ENCODE measurements at regions not wholly inside any gene's neighbourhood (a gene's known extent, or its start where the extent isn't known, plus 50 kb on each side); places are given as distances from the start of the nearest gene placed in this dataset.

DNA sequence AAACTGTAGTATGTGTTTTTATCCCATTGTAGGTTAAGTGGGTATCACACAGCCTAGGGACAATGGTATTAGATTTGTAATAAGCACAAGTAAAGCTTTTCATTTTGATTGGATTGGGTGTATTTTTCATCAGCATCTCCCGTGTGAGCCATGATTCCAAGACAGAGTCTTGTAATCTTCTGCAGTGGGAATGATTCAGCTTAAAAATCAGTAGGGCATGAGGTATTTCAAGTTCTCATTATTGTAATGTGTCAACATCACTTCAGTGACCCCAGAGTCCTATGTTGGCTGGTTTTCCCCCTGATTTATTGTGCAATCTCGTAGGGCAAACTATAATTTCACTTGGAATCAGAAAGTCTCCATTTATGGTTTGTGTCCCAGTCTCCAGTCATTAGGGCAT is 833.2 kb upstream of the RBFOX1 start:
- no peak for DNase-seq (ENCODE audit: low spot score)

DNA sequence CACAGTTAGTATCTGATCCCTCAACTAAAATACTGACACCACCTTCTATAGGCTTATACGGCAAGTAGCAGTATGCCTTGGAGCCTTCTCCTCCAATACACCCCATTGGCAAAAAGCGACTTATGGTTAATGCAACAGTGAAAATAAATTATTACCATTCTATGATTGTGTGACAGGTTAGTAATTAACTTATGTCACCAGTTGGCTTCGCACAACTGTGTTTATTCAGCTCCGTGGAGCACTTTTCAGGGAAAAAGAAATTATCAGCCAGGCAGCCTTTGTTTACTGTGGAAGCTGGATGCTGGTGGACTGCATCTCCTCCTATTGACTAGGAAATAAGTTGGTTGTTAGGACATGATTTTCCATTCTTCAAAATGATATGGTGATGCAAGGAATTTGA is 833.8 kb upstream of the RBFOX1 start:
- no peak for DNase-seq (ENCODE audit: low spot score)

DNA sequence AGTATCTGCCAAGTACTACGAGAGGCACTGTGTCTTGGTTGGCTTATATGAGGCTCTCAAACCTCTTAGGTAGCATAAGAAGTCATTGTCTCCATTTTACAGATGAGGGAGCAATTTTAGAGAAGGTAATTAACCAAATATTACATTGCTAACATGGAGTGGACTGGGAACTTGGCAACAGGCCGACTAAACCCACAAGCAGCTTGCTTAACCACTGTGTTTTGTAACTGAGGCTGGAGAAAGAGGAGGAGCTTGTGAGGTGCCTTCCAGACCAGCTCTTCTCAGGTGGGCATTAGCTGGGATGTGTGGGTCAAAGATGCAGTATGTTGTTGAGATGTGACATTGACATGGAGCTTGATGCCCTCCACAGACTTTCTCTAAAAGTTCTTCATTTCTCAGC is 835.6 kb upstream of the RBFOX1 start:
- no peak for DNase-seq (ENCODE audit: low spot score)

DNA sequence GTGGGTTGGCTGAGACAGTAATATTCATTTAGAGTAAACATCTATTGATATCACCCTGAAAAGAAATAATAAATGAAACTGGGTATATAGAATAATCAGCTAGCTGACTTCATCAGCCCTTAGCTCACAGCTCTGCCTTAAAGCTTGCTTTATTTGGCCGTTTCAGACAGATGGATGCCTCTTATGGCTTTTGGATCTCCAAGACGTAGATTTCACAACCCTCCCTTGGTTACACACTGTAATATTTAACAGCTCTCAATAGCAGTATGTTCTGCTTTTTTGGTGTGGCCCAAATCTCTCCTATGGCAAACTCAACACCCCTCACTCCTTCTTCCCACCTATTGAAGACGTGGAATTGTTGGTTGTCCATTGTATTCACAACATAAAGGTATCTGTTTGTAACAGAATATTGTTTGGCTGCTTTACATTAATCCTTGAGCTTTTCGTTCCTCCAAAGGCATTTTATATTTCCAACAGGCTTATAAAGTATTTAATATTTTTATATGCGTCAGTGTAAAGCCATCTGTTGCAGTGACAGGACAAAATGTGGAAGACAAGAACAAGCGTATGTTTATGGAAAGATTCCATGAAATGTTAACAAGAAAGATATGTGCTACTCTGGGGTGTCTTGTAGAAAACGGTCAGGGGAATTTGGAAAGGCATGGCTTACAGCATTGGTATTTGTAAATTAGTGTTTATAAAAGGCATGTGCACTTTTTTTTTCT is 837.0 kb upstream of the RBFOX1 start:
- no peak for DNase-seq (ENCODE audit: low spot score)

DNA sequence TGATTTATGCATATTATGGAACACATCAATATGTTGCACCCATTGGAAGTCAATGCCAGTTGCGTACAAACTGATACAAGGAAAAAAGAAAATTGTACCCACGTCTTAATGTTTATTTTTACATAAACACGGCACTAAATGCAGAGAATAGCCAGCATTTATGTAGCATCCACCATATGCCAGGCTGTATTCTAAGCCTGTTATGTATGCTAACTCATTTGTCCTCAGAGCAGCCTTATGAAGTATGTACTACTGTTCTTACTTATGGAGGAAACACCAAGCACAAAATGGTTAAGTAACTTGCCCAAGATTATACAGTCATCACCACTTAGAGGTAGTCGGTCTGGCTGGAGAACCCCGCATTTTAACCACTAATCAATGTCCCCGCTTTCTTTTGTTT is 837.9 kb upstream of the RBFOX1 start:
- DNase-seq (ENCODE audit: low spot score): no peak

DNA sequence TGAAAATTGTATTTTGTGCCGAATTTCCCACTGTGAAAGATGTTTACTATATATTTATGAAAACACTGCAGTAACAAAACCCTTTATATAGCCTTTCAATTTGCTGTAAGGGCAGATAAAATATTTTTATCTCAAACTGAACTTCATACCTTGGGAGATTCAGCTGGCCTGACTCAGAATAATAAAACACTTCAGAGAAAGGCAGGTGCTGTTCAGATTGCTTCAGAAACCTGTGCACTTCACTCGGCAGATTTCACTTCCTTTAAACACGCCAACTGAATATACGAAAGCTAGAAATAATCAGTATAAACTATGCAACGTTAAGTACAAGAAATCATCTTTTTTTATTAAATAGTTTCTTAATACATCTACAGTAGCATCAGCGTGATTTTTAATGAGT is 839.1 kb upstream of the RBFOX1 start:
- no peak for DNase-seq (ENCODE audit: low spot score)

DNA sequence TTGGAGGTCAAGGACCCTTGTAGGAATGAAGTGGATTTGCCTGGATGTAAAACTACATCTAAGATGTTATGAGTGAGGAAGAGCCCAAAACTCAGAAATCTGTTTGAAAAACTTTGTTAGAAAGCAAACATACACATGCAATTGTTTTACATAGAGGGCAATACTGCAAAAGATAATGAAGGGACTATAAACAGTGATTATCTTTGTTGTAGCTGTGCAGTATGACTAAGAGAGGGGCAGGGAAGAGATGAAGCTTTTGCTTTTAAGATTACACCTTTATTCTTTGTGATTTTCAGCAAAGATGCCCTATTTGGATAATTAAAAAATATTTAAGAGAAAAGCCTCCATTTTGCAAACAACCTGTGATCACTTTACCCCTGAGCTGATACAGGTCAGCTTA is 839.9 kb upstream of the RBFOX1 start:
- no peak for DNase-seq (ENCODE audit: low spot score)

DNA sequence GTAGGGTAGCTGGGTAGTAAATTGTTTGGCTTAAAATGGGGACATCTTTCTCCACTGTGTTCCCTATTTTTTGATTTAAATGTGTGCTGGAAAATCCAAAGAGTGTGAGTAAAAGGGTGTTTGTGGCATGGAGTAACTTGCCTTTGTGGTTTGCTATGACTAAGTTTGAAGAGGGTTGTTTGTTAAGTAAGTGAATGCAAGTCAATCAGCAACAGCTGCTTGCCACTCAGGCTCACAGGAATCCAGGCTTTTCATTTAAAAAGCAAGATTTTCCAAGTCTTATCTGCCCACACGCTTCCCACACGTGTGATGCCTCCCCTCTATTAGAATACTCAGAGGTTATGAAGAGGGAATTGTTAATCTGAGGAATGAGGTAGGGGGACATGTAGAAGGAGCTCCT is 847.7 kb upstream of the RBFOX1 start:
- no peak for DNase-seq (ENCODE audit: low spot score)

DNA sequence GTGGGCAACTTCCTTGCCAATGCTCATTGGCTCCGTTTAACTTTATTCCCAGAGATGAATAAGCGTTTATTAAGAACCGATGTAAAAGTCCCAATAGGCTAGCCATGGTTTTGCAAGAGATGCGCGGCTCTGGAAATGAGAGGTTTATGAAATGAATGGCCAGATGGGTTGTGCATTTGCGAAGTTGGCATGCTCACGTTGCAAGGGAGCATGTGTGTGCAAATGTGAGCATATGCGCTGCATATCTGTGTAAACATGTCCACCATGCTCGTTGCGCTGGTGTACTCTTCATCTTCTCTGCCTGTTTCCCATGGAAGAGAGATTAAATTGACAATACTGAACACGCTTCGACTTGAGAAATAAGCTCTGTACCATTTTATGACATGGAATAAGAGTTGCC is 848.6 kb upstream of the RBFOX1 start:
- DNase-seq (ENCODE audit: low spot score): no peak

- no peak for DNase-seq (ENCODE audit: low spot score)
Measured at GRCh38 chr16:6483469-6484033, 849.1 kb upstream of the RBFOX1 start.

DNA sequence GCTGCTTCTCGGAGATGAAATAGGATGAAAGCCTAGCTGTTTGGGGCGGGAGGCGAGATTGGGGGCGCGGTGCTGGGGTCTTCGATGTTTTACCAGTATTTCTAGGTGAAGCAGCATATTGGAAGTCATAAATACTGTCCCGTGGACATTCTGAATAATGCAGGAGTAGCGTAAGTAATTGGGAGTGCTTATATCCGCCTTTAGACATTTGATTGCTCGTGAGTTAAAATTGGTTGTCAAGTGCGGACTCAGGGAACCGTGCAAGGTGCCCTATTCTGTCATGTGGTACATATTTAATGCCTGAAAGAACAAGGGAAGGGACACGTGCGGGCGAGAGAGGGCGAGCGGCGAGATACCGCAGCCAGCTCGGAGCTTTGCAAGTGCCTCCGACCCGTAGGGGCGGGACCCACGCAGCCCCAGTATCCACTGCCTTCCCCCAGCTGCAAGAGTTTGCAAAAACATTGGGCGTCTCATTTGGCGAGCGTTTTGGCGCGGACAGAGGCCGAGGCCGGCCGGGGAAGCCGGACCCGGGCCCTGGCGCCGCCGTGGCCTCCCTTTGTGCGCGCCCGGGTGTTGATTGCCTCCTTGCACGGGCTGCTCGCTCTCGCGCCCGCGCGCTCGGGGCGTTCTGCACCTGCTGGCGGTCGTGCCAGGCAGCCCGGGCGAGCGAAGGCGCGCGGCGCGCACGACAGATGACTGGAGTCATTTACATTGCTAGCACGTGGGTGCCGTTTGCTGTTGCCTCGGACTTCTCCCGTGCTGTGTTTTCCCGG is 849.8 kb upstream of the RBFOX1 start:
- DNase-seq (ENCODE audit: low spot score): no peak

GRCh38 chr16:6481894-6482293 is 850.8 kb upstream of the RBFOX1 start:
- no peak for DNase-seq (ENCODE audit: low spot score)

DNA sequence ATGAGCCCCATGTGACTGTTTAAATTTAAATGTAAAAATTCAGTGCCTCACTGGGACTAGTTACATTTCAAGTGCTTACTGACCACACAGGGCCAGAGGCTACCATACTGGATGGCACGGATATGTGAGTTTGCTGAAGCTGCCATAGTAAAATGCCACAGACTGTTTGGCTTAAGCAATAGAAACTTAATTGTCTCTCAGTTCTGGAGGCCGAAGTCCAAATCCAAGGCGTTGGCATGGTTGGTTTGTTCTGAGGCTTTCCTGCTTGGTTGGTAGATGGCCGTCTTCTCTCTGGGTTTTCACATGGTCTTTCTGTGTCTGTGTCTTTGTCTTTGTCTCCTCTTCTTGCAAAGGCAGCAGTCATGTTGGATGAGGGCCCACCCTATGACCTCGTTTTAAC is 878.9 kb upstream of the RBFOX1 start:
- no peak for DNase-seq (ENCODE audit: low spot score)

GRCh38 chr16:6447021-6447790 is 885.4 kb upstream of the RBFOX1 start:
- no peak for DNase-seq (ENCODE audit: low spot score)

GRCh38 chr16:6446370-6446769 is 886.3 kb upstream of the RBFOX1 start:
- no peak for DNase-seq (ENCODE audit: low spot score)

DNA sequence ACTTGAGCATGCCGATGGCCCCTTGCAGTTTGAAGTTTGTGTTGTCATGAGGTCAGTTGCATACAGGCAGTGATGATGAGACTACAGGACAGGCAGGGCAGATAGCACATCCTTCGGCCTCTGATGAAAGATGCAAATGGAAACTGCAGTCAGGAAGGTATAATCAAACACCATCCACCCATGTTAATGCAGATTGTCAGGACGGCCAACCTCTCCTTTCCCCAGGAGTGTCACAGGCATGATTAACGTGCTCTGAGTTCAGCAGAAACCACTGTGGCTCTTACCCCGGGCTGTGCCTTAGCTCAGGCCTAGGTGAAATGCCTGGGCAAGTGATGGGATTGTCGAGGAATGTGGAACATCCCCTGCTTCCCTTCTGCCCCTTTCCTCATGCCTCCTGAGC is 893.5 kb upstream of the RBFOX1 start:
- DNase-seq (ENCODE audit: low spot score): no peak

- DNase-seq (ENCODE audit: low spot score): no peak
Measured at GRCh38 chr16:6428861-6429260, 903.8 kb upstream of the RBFOX1 start.

DNA sequence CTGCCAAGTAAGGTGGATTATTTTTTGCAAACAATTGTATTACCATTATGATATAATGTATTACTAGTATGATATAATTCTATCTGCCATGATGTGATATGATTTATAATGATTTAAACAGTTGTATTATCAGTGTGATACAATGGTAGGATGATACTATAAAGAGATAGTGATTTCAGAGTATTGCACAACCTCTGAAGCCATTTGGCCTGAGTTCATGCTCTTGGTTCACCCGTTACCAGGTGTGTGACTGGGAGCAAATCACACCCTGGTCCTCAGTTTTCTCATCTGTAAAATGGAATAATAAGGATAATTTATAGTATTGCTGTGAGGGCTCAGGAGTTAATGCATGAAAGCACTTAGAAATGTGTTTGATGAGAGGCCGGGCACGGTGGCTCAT is 905.0 kb upstream of the RBFOX1 start:
- DNase-seq (ENCODE audit: low spot score): no peak

- no peak for DNase-seq (ENCODE audit: low spot score)
Measured at GRCh38 chr16:6407596-6407995, 925.0 kb upstream of the RBFOX1 start.

DNA sequence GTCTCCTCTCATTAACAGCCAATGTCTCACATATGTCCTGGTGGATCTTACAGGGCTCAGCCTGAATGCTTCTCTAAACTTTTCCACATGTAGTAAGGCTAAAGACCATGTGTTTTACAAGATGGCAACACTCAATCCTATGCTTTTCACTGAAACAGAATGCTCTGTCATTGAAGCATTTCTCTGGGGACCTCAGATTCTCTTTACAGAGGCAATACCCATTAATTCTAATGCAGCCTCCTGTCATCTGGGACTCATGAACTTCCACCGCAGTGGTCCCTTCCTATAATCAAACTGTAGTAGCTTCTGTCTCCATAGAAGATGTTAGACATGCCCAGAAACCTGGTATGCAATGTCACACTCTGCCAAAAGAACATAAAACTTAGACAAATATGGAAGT is 926.6 kb upstream of the RBFOX1 start:
- no peak for DNase-seq (ENCODE audit: low spot score)

DNA sequence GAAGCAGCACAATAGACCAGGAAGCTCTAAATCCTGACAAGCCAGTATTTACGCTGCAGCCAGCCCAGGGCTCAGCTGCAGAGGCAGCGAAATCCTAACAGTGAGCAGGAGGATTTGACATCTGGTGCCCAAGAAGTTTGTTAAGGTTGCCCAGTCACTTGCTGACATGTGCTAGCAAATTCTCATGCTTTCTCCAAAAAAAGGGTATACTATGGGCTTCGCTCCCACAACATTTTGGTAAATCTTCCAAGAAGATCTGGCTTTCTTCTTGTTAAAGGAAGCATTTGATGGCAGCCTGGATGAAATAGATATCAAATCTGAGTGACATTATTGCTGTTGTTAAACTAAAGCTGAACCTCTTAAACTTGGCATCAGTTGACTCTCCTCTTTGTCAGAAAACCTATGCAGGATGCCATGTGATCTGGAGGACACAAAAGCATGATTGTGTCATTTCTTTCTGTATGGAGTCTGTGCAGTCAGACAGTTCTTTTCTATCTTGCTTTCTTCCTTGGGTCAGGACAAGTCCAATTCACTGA is 949.7 kb upstream of the RBFOX1 start:
- DNase-seq (ENCODE audit: low spot score): no peak

- no peak for DNase-seq (ENCODE audit: low spot score)
Measured at GRCh38 chr16:6381896-6382295, 950.7 kb upstream of the RBFOX1 start.
